ENCODE measurements at regions not wholly inside any gene's neighbourhood (a gene's known extent, or its start where the extent isn't known, plus 50 kb on each side); places are given as distances from the start of the nearest gene placed in this dataset.

DNA sequence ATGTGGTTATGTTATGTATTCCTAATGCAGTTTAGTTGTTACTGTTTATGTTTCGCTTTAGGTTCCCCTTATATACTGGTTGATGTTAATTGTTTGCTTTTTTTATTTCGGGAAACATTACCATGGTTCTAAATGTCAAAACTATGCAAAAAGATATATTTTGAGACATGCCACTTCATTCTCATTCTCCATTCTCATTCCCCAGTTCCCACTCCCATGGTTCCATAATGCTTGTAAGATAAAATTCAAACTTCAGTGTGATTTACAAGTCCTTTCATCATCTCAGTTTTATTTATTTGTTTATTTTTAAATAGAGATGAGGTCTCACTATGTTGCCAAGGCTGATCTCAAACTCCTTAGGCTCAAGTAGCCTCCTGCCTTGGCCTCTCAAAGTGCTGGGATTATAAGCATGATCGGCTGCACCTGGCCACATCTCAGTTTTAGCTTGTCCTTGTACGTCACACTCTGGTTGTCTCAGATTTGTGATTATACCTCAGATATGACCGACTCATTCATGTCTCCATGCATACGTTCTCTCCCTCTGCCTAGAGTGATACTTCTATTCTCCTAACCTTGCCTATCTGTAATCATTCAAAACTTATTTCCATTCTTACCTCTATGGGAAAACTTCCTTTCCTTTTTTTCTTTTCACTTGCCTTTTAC lies 407.8 kb upstream of the RGS6 start:
- no peak for TF ChIP-seq MYC (IDR thresholded peaks at IDR 0.05; ENCODE audit: low read depth, low read length)
- no peak for TF ChIP-seq FOS (IDR thresholded peaks at IDR 0.05; ENCODE audit: borderline replicate concordance, insufficient read depth, low read length)
- no peak for TF ChIP-seq GATA2 (IDR thresholded peaks at IDR 0.05; ENCODE audit: insufficient read depth, insufficient read length, low read depth, low read length)
- TF ChIP-seq, protein P1, sequence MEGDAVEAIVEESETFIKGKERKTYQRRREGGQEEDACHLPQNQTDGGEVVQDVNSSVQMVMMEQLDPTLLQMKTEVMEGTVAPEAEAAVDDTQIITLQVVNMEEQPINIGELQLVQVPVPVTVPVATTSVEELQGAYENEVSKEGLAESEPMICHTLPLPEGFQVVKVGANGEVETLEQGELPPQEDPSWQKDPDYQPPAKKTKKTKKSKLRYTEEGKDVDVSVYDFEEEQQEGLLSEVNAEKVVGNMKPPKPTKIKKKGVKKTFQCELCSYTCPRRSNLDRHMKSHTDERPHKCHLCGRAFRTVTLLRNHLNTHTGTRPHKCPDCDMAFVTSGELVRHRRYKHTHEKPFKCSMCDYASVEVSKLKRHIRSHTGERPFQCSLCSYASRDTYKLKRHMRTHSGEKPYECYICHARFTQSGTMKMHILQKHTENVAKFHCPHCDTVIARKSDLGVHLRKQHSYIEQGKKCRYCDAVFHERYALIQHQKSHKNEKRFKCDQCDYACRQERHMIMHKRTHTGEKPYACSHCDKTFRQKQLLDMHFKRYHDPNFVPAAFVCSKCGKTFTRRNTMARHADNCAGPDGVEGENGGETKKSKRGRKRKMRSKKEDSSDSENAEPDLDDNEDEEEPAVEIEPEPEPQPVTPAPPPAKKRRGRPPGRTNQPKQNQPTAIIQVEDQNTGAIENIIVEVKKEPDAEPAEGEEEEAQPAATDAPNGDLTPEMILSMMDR (IDR thresholded peaks at IDR 0.05; ENCODE audit: extremely low read depth in 1 of 2, insufficient read depth in 1 of 2, low read depth in 1 of 2, low read length in 2 of 2): no peak
- Histone ChIP-seq H3K4me2 (ENCODE audit: insufficient read depth, low read length) (no peak overlapping the region), H3K9me1 (replicated peaks; ENCODE audit: control insufficient read depth, extremely low read depth, insufficient read depth, low read length) (no peaks in the 10 kb centered on the region), H3K36me3 (ENCODE audit: control insufficient read depth in 2 of 2, extremely low read depth in 1 of 2, insufficient read depth in 2 of 2, low read length in 2 of 2) (no peaks in the 10 kb centered on the region), H3K4me1 (ENCODE audit: control insufficient read depth, extremely low read depth, insufficient read depth, low read length) (no peaks in the 10 kb centered on the region), H3K27me3 (ENCODE audit: control insufficient read depth in 2 of 2, insufficient read depth in 2 of 2, low read length in 2 of 2) (no peaks in the 10 kb centered on the region), H3K9ac (replicated peaks; ENCODE audit: extremely low read depth, insufficient read depth, low read length) (no peak overlapping the region), H3K9me3 (replicated peaks; ENCODE audit: control insufficient read depth, insufficient read depth, low read length) (no peaks in the 10 kb centered on the region), H2AFZ (ENCODE audit: low read depth, low read length) (no peak overlapping the region), H4K20me1 (replicated peaks; ENCODE audit: control insufficient read depth, extremely low read depth, insufficient read depth, low read length) (no peaks in the 10 kb centered on the region), H3K27ac (ENCODE audit: insufficient read depth, low read depth, low read length) (no peak overlapping the region), H3K79me2 (ENCODE audit: control insufficient read depth, insufficient read depth, low read length) (no peaks in the 10 kb centered on the region), H3K4me3 (replicated peaks in 1 of 3; ENCODE audit: insufficient read depth in 1 of 3, low read depth in 1 of 3, low read length in 3 of 3) (no peak overlapping the region)
- no TSS peak for BruUV-seq (replicated peaks)
- FAIRE-seq (no peak), DNase-seq (ENCODE audit: low read depth, low spot score) (no peak)
- CTCF ChIA-PET: no interaction called here
- dilution Hi-C loops (cut with MboI; ENCODE audit: extremely low pct_ligation_motif_present, low sequenced_read_pairs) (no loop called here), intact Hi-C loops (cut with micrococcal nuclease) (no loop called here)
- POLR2A ChIA-PET: no interaction called here

DNA sequence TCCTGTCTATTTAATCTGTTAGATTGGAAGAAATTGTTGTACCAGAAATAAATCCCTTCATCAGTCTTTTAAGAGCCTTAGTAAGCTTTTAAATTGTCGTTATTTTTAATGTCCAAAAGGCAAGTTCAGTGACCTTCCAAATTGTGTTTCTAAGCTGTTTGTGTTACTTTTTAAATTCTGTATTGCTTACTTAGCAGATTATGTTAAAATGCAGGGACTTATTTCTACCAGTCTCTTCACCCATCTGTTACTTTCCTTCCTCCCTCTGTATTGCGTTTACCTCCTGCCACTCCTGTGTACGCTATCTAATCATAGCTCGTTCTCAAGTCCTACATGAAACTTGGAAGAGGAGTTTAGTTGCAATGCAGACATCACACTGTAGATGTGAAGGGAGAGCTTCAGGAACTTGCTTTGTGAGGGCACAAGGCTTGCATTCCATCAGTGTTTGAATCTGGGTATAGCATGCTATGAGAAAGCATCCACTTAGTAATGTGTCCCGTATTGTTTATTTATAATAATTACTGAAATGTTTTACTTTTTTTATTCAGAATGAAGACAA lies 406.5 kb upstream of the RGS6 start:
- no peaks in the 10 kb centered on the region for H3K9me3 ChIP-seq (replicated peaks; ENCODE audit: control insufficient read depth, insufficient read depth, low read length)
- ChIA-PET POLR2A (no interaction called here), CTCF (no interaction called here)
- no peaks in the 10 kb centered on the region for H3K4me1 ChIP-seq (ENCODE audit: control insufficient read depth, extremely low read depth, insufficient read depth, low read length)
- H4K20me1 ChIP-seq (replicated peaks; ENCODE audit: control insufficient read depth, extremely low read depth, insufficient read depth, low read length): no peaks in the 10 kb centered on the region
- dilution Hi-C loops (cut with MboI; ENCODE audit: extremely low pct_ligation_motif_present, low sequenced_read_pairs): no loop called here
- no peak overlapping the region for H2AFZ ChIP-seq (ENCODE audit: low read depth, low read length)
- H3K9me1 ChIP-seq (replicated peaks; ENCODE audit: control insufficient read depth, extremely low read depth, insufficient read depth, low read length): no peaks in the 10 kb centered on the region
- no peak overlapping the region for H3K9ac ChIP-seq (replicated peaks; ENCODE audit: extremely low read depth, insufficient read depth, low read length)
- TF ChIP-seq FOS (IDR thresholded peaks at IDR 0.05; ENCODE audit: borderline replicate concordance, insufficient read depth, low read length): no peak
- TF ChIP-seq, protein P1 (IDR thresholded peaks at IDR 0.05; ENCODE audit: extremely low read depth in 1 of 2, insufficient read depth in 1 of 2, low read depth in 1 of 2, low read length in 2 of 2): no peak
- no peak for TF ChIP-seq JUN (IDR thresholded peaks at IDR 0.05; ENCODE audit: borderline replicate concordance, insufficient read depth, insufficient read length, low read depth)
- TF ChIP-seq EZH2 (IDR thresholded peaks at IDR 0.05; ENCODE audit: borderline replicate concordance, low read depth, low read length, severe bottlenecking): no peak
- H3K27me3 ChIP-seq (ENCODE audit: control insufficient read depth in 2 of 2, insufficient read depth in 2 of 2, low read length in 2 of 2): no peaks in the 10 kb centered on the region
- no peak overlapping the region for H3K4me2 ChIP-seq (ENCODE audit: insufficient read depth, low read length)
- DNase-seq (ENCODE audit: low read depth, low spot score): no peak
- FAIRE-seq: no peak
- H3K27ac ChIP-seq (ENCODE audit: insufficient read depth, low read depth, low read length): no peak overlapping the region
- H3K79me2 ChIP-seq (ENCODE audit: control insufficient read depth, insufficient read depth, low read length): no peaks in the 10 kb centered on the region
- no peaks in the 10 kb centered on the region for H3K36me3 ChIP-seq (ENCODE audit: control insufficient read depth in 2 of 2, extremely low read depth in 1 of 2, insufficient read depth in 2 of 2, low read length in 2 of 2)
- intact Hi-C loops (cut with micrococcal nuclease): no loop called here
- H3K4me3 ChIP-seq (replicated peaks in 1 of 3; ENCODE audit: insufficient read depth in 1 of 3, low read depth in 1 of 3, low read length in 3 of 3): no peak overlapping the region
- BruUV-seq (replicated peaks): no TSS peak
